GM21717 (cell line): ENCODE measurements at regions not wholly inside any gene's neighbourhood (a gene's known extent, or its start where the extent isn't known, plus 50 kb on each side); places are given as distances from the start of the nearest gene placed in this dataset.

Experiments used
- ATAC-seq: cut with Tn5 transposase; IDR thresholded peaks from one replicate; pipeline ENCODE4 v1.9.1; 2021; ENCODE audit warnings: mild to moderate bottlenecking, moderate library complexity; ENCODE audit not compliant: unreplicated experiment

DNA sequence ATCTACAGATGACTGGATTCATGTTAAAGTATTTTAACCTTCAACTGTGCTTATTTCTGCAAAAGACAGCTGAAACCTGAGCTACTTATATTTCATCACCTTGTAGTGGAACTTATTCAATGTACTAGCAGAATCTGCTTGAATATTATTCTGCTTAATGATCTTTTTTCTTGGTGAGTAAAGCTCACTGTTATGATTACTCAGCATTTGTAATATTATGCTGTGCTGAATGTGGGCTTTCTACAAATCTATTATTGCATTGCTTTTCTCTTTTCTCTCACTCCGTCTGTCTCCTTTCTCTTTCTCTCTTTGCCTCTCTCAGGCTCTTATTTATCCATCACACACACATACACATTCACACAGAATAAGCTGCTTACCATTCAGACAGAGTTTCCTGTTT is 98.7 kb upstream of the TMEM196 start:
- ATAC-seq = no peak

GRCh38 chr7:19871102-19871501 is 97.7 kb upstream of the TMEM196 start:
- no peak for ATAC-seq

- no peak for ATAC-seq
These were observed 96.6 kb upstream of the TMEM196 start for GRCh38 chr7:19869979-19870378.

DNA sequence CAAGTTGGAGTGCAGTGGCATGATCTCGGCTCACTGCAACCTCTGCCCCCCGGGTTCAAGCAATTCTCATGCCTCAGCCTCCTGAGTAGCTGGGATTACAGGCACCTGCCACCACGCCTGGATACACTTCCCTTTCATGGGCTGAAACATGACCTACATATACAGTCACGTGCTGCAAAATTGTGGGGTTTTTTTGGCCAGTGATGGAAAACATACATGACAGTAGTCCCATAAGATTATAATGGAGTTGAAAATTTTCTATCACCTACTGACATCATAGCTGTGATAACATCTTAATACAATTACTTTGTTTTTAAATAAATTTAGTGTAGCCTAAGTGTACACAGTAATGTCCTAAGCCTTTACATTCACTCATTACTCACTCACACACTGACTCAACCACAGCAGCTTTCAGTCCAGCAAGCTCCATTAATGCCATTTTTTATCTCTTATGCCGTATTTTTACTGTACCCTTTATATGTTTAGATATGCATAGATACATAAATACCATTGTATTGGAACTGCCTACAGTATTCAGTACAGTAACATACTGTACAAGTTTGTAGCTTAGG is 79.9 kb upstream of the TMEM196 start:
- no peak for ATAC-seq

DNA sequence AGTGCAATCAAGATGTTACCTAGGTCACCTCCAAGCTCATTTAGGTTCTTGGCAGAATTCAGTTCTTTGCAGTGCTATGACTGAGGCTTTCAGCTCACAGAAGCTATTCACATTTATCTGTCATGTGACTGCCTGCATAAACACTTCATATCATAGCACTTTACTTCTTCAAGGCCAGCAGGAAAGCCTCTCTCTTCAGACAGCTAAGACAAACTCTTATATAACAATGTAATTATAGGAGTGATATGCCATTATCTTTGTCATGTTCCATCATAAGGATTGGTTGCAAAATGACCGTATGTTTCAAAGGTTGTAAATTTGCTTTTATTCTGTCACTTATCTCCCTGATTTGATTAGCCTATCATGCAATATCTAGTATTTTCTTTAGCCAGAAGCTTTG is 78.8 kb upstream of the TMEM196 start:
- ATAC-seq = no peak

DNA sequence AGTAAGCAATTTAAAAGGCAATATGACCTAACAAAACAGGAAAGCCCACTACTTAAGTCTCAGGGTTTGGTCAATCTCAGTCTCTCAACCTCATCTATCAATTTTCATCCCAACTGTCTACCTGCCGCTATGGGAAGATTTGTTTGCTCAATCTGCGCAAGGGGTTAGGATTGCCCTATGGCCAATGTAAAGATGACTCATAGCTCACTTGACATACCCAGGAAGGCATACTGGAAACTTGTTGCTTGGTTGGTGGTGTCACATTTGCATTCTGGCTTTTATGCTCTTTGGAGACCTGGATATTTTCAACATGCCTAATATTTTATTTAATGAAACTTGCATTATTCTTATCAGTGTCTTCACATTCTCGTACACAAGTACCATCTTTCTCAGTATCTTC is 78.1 kb upstream of the TMEM196 start:
- ATAC-seq = no peak

DNA sequence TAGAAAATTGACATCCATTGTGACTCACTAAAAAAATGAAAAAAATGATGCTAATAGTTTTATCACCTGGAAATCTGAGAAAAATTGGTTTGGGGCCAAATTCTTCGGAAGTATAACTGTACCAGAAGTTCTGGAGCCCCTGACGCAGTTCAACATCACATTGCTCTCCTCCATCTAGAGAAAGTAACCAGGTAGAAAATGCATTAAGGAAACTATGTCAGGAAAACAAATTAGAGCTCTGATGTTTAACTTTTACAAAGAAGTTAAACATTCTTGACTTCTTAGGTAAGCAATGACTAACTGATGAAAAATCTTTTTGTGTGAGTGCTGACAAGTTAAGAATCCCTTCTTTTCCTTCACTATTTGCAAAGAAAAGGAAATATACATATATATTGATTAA is 61.1 kb upstream of the TMEM196 start:
- ATAC-seq = no peak

DNA sequence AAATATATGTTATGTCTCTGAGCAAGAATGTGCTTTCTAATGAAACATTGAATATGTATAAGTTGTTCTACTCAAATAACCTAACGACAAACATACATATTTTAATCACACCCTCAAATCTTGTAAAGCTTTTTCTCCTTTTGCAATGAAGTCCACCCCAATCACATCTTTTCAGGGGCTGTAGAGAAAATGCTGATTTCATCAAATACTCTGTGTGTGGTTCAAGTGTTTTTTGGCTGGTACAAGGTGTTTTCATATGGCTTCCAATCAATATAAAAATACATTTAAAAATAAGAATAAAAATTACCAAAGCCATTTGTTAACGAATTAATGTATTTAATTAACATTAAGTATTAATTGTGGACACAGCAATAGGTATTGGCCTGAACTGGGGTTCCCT is 57.2 kb upstream of the TMEM196 start:
- no peak for ATAC-seq
